Lower lobe of right lung (tissue), 2 donors: ENCODE measurements at regions not wholly inside any gene's neighbourhood (a gene's known extent, or its start where the extent isn't known, plus 50 kb on each side); places are given as distances from the start of the nearest gene placed in this dataset.
"Not testable (repeated sequence)": the region's sequence is repeated elsewhere in the genome, so short reads cannot be mapped to it uniquely, and the experiment has no call there.

Experiments
- ATAC-seq, 2 donors: fragments of 200-7000 bp; cut with Tn5 transposase; one replicate each; pipeline ENCODE4 v1.9.1; 2020 to 2022; ENCODE audit warnings: mild to moderate bottlenecking in 2 of 2, moderate library complexity in 2 of 2
- DNase-seq: peaks from one replicate; pipeline ENCODE4 v3.0.0-alpha.2; 2020
- H3K27ac ChIP-seq: fragments of 200-600 bp; one replicate; pipeline ENCODE4 v1.8.0; 2022
- H3K27me3 ChIP-seq: fragments of 200-600 bp; one replicate; pipeline ENCODE4 v1.8.0; 2022; ENCODE audit warnings: low read depth
- H3K36me3 ChIP-seq: fragments of 200-600 bp; one replicate; pipeline ENCODE4 v1.8.0; 2022; ENCODE audit warnings: mild to moderate bottlenecking
- H3K4me1 ChIP-seq: fragments of 200-600 bp; one replicate; pipeline ENCODE4 v1.8.0; 2022
- H3K4me3 ChIP-seq: fragments of 200-600 bp; one replicate; pipeline ENCODE4 v1.8.0; 2022; ENCODE audit warnings: mild to moderate bottlenecking
- H3K9me3 ChIP-seq: fragments of 200-600 bp; one replicate; pipeline ENCODE4 v1.8.0; 2022
- intact Hi-C: fragments of 100-400 bp; cut with DNase I; formaldehyde crosslinking; loops from one replicate; pipeline ENCODE4 v1.11.0; 2022
- TF ChIP-seq, protein P1 (sequence below): fragments of 200-600 bp; IDR thresholded peaks from one replicate; pipeline ENCODE4 v1.8.0; 2022; ENCODE audit warnings: antibody characterized with exemption, mild to moderate bottlenecking
- donor health status: DM: no; HTN: yes; CAD: no; lungs with severe emphysema.

DNA sequence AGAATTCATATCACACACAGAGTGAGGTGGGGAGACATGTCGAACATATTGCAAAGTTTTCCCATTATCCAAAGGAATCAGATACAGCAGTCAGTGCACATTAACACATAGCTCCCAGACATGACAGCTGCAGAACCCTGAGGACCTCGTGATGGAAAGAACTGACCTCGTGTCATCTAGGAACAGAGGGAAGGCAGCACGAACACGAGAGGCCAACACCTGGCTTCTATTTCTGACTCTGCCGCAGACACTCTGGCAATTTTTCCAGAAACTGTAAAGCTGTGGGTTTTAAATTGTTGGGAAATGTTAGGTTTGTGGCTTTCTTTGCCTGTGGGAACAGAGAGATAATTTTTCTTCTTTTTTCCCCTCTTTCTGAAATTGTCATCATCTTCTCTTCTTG lies 315.0 kb upstream of the PIK3R1 start:
- Histone ChIP-seq H3K9me3 (no peaks in the 10 kb centered on the region), H3K27ac (no peak overlapping the region), H3K4me1 (peaks cover 5% of the 10 kb centered on the region), H3K36me3 (no peaks in the 10 kb centered on the region), H3K27me3 (no peaks in the 10 kb centered on the region), H3K4me3 (no peak overlapping the region)
- TF ChIP-seq, protein P1, sequence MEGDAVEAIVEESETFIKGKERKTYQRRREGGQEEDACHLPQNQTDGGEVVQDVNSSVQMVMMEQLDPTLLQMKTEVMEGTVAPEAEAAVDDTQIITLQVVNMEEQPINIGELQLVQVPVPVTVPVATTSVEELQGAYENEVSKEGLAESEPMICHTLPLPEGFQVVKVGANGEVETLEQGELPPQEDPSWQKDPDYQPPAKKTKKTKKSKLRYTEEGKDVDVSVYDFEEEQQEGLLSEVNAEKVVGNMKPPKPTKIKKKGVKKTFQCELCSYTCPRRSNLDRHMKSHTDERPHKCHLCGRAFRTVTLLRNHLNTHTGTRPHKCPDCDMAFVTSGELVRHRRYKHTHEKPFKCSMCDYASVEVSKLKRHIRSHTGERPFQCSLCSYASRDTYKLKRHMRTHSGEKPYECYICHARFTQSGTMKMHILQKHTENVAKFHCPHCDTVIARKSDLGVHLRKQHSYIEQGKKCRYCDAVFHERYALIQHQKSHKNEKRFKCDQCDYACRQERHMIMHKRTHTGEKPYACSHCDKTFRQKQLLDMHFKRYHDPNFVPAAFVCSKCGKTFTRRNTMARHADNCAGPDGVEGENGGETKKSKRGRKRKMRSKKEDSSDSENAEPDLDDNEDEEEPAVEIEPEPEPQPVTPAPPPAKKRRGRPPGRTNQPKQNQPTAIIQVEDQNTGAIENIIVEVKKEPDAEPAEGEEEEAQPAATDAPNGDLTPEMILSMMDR = no peak
- DNase-seq (no peak), ATAC-seq (peak in 1 of 2 donors; percentile 43)
- intact Hi-C loops = no loop called here

DNA sequence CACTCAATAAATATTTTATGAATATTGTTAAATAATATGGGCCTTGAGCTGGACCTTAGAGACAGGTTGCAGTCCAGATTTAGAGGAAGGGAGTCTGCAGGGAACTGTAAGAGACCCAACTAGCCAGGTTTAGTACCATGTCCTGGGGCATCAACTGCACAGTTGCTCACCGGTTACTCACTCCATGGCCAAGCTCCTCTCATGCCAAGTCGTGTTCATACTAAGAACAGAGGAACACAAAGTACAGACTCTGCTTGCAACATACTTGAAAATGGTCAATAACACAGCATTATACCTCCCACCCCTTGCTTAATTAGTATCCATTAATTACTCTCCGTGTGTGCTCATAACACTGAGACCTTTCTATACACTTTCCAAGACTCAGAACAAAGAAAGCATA lies 317.6 kb upstream of the PIK3R1 start:
- H3K27ac ChIP-seq = no peak overlapping the region

DNA sequence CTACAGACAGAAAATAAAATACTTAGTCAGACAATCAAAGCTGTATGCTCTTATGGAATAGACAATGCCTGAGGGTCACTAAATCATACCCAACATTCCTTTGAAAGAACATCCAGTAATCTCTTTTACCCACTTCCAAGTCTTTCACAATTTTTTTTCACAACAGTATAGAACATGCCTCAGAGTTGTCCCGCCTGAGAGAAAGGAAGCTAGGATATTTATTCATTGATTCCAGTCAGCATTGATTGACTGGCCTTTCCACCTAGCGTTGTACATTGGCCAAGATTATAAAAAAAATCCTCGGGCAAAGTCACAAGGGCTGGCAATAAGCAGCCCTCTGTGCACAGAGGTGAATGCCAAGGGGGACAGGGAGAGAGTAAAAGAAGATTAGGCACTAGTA lies 318.1 kb upstream of the PIK3R1 start:
- intact Hi-C loops = no loop called here
- Histone ChIP-seq H3K4me1 (peaks cover 5% of the 10 kb centered on the region), H3K27me3 (no peaks in the 10 kb centered on the region), H3K4me3 (no peak overlapping the region), H3K27ac (no peak overlapping the region), H3K9me3 (no peaks in the 10 kb centered on the region), H3K36me3 (no peaks in the 10 kb centered on the region)
- TF ChIP-seq, protein P1 = no peak
- ATAC-seq = no peak
- no peak for DNase-seq

More for the DNA sequence above, 317.6 kb upstream of the PIK3R1 start:
- TF ChIP-seq, protein P1 = no peak
- DNase-seq = no peak
- intact Hi-C loops = no loop called here
- no peak overlapping the region for H3K4me3 ChIP-seq
- no peaks in the 10 kb centered on the region for H3K9me3 ChIP-seq
- H3K27me3 ChIP-seq = no peaks in the 10 kb centered on the region
- H3K4me1 ChIP-seq = peaks cover 5% of the 10 kb centered on the region
- ATAC-seq = no peak
- no peaks in the 10 kb centered on the region for H3K36me3 ChIP-seq

DNA sequence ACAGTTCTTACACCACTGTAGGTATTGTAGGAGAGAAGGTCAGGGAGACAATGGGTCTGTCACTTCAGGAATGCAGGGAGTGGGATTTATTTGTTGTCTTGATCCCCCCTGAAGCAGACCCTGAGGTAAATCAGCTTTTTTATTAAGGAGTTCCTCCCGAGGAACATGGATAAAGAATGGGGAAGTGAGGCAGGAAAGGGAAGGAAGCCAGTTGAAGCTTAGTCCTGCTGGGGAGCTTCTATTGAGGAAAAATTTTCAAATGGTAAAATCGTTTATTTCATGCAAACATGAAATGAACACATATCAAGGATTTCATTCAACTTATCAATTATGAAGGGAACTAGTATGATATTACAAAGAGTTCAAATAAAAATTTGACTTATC lies 318.6 kb upstream of the PIK3R1 start:
- intact Hi-C loops = no loop called here
- ATAC-seq (no peak), DNase-seq (no peak)
- TF ChIP-seq, protein P1 = no peak
- H3K36me3 ChIP-seq = no peaks in the 10 kb centered on the region
- no peaks in the 10 kb centered on the region for H3K27me3 ChIP-seq
- H3K27ac ChIP-seq = no peak overlapping the region
- H3K4me1 ChIP-seq = peaks cover 5% of the 10 kb centered on the region
- H3K9me3 ChIP-seq = no peaks in the 10 kb centered on the region
- H3K4me3 ChIP-seq = no peak overlapping the region

DNA sequence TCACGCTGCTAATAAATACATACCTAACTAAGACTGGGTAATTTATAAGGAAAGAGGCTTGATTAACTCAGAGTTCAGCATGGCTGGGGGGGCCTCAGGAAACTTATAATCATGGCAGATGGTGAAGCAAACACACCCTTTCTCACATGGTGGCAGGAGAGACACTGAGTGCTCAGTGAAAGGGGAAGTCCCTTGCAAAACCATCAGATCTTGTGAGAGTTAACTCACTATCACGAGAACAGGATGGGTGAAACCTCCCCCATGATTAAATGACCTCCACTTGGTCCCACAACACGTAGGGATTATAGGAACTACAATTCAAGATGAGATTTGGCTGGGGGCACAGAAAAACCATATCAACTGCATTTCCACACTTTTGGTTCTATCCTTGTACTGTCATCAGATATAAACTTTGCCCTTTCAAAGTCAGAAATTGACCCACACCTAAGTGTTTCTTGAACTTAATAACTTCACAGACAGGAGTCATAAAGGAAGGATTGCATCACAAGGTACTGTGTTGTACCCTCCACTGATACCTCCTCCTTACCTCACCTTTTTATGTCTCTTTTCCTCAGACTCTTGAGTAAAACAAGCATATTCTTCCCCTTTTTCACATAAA lies 319.1 kb upstream of the PIK3R1 start:
- Histone ChIP-seq H3K4me1 (peaks cover 5% of the 10 kb centered on the region), H3K9me3 (no peaks in the 10 kb centered on the region), H3K27ac (no peak overlapping the region), H3K36me3 (no peaks in the 10 kb centered on the region), H3K27me3 (no peaks in the 10 kb centered on the region), H3K4me3 (no peak overlapping the region)
- TF ChIP-seq, protein P1 = no peak
- DNase-seq (no peak), ATAC-seq (no peak)
- intact Hi-C loops = no loop called here

DNA sequence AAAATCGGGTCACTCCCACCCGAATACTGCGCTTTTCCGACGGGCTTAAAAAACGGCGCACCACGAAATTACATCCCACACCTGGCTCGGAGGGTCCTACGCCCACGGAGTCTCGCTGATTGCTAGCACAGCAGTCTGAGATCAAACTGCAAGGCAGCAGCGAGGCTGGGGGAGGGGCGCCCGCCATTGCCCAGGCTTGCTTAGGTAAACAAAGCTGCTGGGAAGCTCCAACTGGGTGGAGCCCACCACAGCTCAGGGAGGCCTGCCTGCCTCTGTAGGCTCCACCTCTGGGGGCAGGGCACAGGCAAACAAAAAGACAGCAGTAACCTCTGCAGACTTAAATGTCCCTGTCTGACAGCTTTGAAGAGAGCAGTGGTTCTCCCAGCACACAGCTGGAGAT lies 325.7 kb upstream of the PIK3R1 start:
- H3K36me3 ChIP-seq, H3K4me1 ChIP-seq, ATAC-seq, H3K27me3 ChIP-seq, H3K27ac ChIP-seq, H3K4me3 ChIP-seq, intact Hi-C loops, DNase-seq, H3K9me3 ChIP-seq: not testable (repeated sequence)
